ENCODE measurements at regions not wholly inside any gene's neighbourhood (a gene's known extent, or its start where the extent isn't known, plus 50 kb on each side); places are given as distances from the start of the nearest gene placed in this dataset.

DNA sequence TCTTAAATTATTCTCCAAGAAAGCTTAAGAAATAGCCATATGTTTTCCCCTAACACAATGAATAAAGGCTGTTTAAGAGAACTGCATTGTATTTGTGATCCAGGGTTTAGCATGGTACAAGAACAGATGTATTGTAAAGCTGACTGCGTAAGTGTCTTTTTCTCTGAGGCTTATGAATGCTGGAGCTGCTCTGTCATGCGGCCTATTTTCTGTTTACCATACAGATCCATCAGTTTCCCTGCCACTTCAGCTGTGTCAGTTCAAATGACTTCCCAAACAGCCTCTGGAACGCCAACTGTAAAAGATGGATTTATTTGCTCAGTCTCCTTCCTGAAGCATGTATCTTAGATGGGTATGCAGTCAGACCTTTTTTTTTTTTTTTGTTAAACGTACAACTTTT lies 419.3 kb upstream of the HS3ST5 start:
- H3K27ac ChIP-seq (ENCODE audit: low read depth, low read length, poor library complexity, severe bottlenecking), result no peak overlapping the region
- DNase-seq (ENCODE audit: low spot score), result no peak
- H3K4me1 ChIP-seq (ENCODE audit: insufficient read depth, low read length, poor library complexity, severe bottlenecking), result no peaks in the 10 kb centered on the region
- intact Hi-C loops (cut with micrococcal nuclease; ENCODE audit: unreplicated experiment), result no loop called here
- TF ChIP-seq, protein P1, sequence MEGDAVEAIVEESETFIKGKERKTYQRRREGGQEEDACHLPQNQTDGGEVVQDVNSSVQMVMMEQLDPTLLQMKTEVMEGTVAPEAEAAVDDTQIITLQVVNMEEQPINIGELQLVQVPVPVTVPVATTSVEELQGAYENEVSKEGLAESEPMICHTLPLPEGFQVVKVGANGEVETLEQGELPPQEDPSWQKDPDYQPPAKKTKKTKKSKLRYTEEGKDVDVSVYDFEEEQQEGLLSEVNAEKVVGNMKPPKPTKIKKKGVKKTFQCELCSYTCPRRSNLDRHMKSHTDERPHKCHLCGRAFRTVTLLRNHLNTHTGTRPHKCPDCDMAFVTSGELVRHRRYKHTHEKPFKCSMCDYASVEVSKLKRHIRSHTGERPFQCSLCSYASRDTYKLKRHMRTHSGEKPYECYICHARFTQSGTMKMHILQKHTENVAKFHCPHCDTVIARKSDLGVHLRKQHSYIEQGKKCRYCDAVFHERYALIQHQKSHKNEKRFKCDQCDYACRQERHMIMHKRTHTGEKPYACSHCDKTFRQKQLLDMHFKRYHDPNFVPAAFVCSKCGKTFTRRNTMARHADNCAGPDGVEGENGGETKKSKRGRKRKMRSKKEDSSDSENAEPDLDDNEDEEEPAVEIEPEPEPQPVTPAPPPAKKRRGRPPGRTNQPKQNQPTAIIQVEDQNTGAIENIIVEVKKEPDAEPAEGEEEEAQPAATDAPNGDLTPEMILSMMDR (conservative IDR thresholded peaks at IDR 0.05; ENCODE audit: low read depth, low read length), result no peak
- TF ChIP-seq EZH2 (IDR thresholded peaks at IDR 0.05; ENCODE audit: borderline replicate concordance, low read depth, low read length, poor library complexity, severe bottlenecking), result no peak
- POLR2A ChIA-PET (ENCODE audit: low non-redundant PET), result no interaction called here
- BruUV-seq (replicated peaks), result no TSS peak
- H3K36me3 ChIP-seq (ENCODE audit: insufficient read depth, low read length, poor library complexity, severe bottlenecking), result no peaks in the 10 kb centered on the region
- CTCF ChIA-PET, result no interaction called here
- no peak overlapping the region for H3K4me3 ChIP-seq (ENCODE audit: low read depth, low read length, poor library complexity, severe bottlenecking)
- H3K9me3 ChIP-seq (ENCODE audit: low read depth, low read length, poor library complexity, severe bottlenecking), result no peaks in the 10 kb centered on the region
- no peaks in the 10 kb centered on the region for H3K27me3 ChIP-seq (replicated peaks; ENCODE audit: insufficient read depth, low read depth, low read length, poor library complexity)

DNA sequence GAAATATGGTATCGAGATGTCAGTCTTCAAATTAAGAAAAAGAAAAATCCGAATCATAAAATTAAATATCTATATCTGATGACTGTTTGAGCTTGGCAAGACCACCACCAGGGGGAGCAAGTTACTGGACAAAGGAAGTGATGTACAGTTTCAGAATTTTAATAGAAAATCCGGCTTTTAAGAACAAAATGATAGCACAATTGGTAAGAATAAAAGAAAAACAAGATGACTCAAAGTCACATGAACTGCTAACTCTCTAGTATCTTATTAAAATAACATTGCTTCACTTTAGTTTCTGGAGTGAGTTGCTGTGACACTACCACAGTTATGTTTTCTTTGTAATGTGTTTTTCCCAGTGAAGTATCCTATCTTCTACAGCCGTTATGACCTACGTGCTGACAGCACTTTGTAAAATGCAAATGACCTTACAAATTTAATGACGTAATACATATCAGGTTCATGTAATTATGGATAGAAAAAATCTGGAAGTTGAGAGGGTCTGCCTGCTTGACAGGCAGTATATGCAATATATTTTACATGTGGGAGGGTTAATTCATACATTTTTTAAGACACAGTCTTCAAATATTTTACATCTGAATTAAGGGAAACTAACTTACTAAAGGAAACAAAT lies 405.3 kb upstream of the HS3ST5 start:
- Histone ChIP-seq H3K36me3 (ENCODE audit: insufficient read depth, low read length, poor library complexity, severe bottlenecking) (no peaks in the 10 kb centered on the region), H3K4me3 (ENCODE audit: low read depth, low read length, poor library complexity, severe bottlenecking) (no peak overlapping the region), H3K27ac (ENCODE audit: low read depth, low read length, poor library complexity, severe bottlenecking) (no peak overlapping the region), H3K27me3 (replicated peaks; ENCODE audit: insufficient read depth, low read depth, low read length, poor library complexity) (no peaks in the 10 kb centered on the region), H3K9me3 (ENCODE audit: low read depth, low read length, poor library complexity, severe bottlenecking) (no peaks in the 10 kb centered on the region), H3K4me1 (ENCODE audit: insufficient read depth, low read length, poor library complexity, severe bottlenecking) (no peaks in the 10 kb centered on the region)
- DNase-seq (ENCODE audit: low spot score), result peak; percentile 49
- POLR2A ChIA-PET (ENCODE audit: low non-redundant PET), result no interaction called here
- no peak for TF ChIP-seq EZH2 (IDR thresholded peaks at IDR 0.05; ENCODE audit: borderline replicate concordance, low read depth, low read length, poor library complexity, severe bottlenecking)
- TF ChIP-seq, protein P1 (conservative IDR thresholded peaks at IDR 0.05; ENCODE audit: low read depth, low read length), result peak; percentile 84
- CTCF ChIA-PET, result no interaction called here
- no TSS peak for BruUV-seq (replicated peaks)
- intact Hi-C loops (cut with micrococcal nuclease; ENCODE audit: unreplicated experiment), result loop anchor here (2.0 to 5.0 kb wide), 2 partner anchors 799 to 1149 kb away; no protein-coding TSS in a partner anchor

DNA sequence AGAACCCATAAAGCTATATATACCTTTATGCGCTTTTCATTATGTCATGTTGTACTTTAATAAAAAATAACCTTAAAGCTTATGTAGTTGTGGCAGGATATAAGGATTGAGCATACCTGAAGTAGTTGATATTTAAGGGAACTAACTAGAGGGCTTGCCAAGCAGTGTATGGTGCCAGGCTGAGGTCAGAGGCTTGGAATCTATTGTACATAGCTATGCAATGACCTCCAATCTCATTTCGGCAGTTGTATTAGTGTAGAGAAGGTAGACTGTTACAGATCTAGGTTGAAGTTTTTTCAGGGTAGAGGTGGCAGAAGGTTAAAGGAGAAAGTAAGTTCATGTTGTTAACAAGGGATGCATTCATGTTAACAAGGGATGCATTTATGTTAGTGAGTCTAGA lies 397.7 kb upstream of the HS3ST5 start:
- Histone ChIP-seq H3K27me3 (replicated peaks; ENCODE audit: insufficient read depth, low read depth, low read length, poor library complexity) (no peaks in the 10 kb centered on the region), H3K4me1 (ENCODE audit: insufficient read depth, low read length, poor library complexity, severe bottlenecking) (no peaks in the 10 kb centered on the region), H3K36me3 (ENCODE audit: insufficient read depth, low read length, poor library complexity, severe bottlenecking) (no peaks in the 10 kb centered on the region), H3K9me3 (ENCODE audit: low read depth, low read length, poor library complexity, severe bottlenecking) (no peaks in the 10 kb centered on the region), H3K27ac (ENCODE audit: low read depth, low read length, poor library complexity, severe bottlenecking) (no peak overlapping the region), H3K4me3 (ENCODE audit: low read depth, low read length, poor library complexity, severe bottlenecking) (no peak overlapping the region)
- no peak for DNase-seq (ENCODE audit: low spot score)
- BruUV-seq (replicated peaks), result no TSS peak
- ChIA-PET POLR2A (ENCODE audit: low non-redundant PET) (no interaction called here), CTCF (no interaction called here)
- intact Hi-C loops (cut with micrococcal nuclease; ENCODE audit: unreplicated experiment), result no loop called here
- TF ChIP-seq EZH2 (IDR thresholded peaks at IDR 0.05; ENCODE audit: borderline replicate concordance, low read depth, low read length, poor library complexity, severe bottlenecking), result no peak
- TF ChIP-seq, protein P1 (conservative IDR thresholded peaks at IDR 0.05; ENCODE audit: low read depth, low read length), result no peak

Data from A673 (cell line).